ENCODE measurements at regions not wholly inside any gene's neighbourhood (a gene's known extent, or its start where the extent isn't known, plus 50 kb on each side); places are given as distances from the start of the nearest gene placed in this dataset.

DNA sequence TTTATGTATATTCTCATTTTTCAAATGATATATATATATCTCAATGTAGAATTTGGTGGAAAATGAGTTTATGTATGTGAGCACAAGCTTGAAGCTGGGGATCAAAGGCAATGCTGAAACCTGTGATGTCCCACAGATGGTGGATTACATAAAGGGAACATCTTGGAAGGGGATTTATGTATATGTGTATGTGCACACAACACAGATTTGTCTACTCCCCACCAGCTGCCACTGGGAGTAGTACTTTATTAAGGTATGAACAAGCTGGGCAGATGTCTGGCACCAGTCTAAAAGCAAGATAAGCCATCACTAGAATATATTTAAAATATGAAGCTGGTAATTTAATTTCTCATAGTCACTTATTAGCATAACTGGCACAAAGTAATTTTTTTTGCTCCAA lies 895.6 kb downstream of the SLC6A15 start:
- Histone ChIP-seq H3K4me2 (no peak overlapping the region), H3K4me3 (no peak overlapping the region), H3K4me1 (no peaks in the 10 kb centered on the region), H4K20me1 (ENCODE audit: low read depth) (no peaks in the 10 kb centered on the region), H3F3A (ENCODE audit: low read depth) (no peaks in the 10 kb centered on the region), H3K79me2 (ENCODE audit: low read depth) (no peaks in the 10 kb centered on the region), H3K36me3 (no peaks in the 10 kb centered on the region), H3K27me3 (no peaks in the 10 kb centered on the region), H2AFZ (replicated peaks) (no peak overlapping the region), H3K9ac (no peak overlapping the region), H3K9me3 (ENCODE audit: low read depth) (no peaks in the 10 kb centered on the region), H3K27ac (no peak overlapping the region)
- DNase-seq (ENCODE audit: low spot score), result no peak
- Mint-ChIP-seq H3K27me3 (ENCODE audit: insufficient read depth, low read depth) (peaks cover 4% of the 10 kb centered on the region), H3K27ac (no peak overlapping the region), H3K4me1 (no peaks in the 10 kb centered on the region), H3K9me3 (peaks cover 13% of the 10 kb centered on the region), H3K4me3 (no peak overlapping the region), H3K36me3 (no peaks in the 10 kb centered on the region)
- TF ChIP-seq EZH2phosphoT487 (IDR thresholded peaks at IDR 0.05) (no peak), EZH2 (IDR thresholded peaks at IDR 0.05) (no peak)
- TF ChIP-seq, protein P1, sequence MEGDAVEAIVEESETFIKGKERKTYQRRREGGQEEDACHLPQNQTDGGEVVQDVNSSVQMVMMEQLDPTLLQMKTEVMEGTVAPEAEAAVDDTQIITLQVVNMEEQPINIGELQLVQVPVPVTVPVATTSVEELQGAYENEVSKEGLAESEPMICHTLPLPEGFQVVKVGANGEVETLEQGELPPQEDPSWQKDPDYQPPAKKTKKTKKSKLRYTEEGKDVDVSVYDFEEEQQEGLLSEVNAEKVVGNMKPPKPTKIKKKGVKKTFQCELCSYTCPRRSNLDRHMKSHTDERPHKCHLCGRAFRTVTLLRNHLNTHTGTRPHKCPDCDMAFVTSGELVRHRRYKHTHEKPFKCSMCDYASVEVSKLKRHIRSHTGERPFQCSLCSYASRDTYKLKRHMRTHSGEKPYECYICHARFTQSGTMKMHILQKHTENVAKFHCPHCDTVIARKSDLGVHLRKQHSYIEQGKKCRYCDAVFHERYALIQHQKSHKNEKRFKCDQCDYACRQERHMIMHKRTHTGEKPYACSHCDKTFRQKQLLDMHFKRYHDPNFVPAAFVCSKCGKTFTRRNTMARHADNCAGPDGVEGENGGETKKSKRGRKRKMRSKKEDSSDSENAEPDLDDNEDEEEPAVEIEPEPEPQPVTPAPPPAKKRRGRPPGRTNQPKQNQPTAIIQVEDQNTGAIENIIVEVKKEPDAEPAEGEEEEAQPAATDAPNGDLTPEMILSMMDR (IDR thresholded peaks at IDR 0.05), result no peak

- H4K20me1 ChIP-seq (ENCODE audit: low read depth), result no peaks in the 10 kb centered on the region
- H3K4me3 ChIP-seq, result no peak overlapping the region
- H3F3A ChIP-seq (ENCODE audit: low read depth), result no peaks in the 10 kb centered on the region
- no peak overlapping the region for H3K9ac ChIP-seq
- no peak overlapping the region for H3K4me2 ChIP-seq
- no peak overlapping the region for H3K27ac Mint-ChIP-seq
- no peaks in the 10 kb centered on the region for H3K36me3 ChIP-seq
- no peak for DNase-seq (ENCODE audit: low spot score)
- H3K79me2 ChIP-seq (ENCODE audit: low read depth), result no peaks in the 10 kb centered on the region
- no peaks in the 10 kb centered on the region for H3K27me3 Mint-ChIP-seq (ENCODE audit: insufficient read depth, low read depth)
- H3K4me3 Mint-ChIP-seq, result no peak overlapping the region
- no peaks in the 10 kb centered on the region for H3K9me3 ChIP-seq (ENCODE audit: low read depth)
- no peaks in the 10 kb centered on the region for H3K36me3 Mint-ChIP-seq
- no peaks in the 10 kb centered on the region for H3K4me1 ChIP-seq
- H2AFZ ChIP-seq (replicated peaks), result no peak overlapping the region
- H3K9me3 Mint-ChIP-seq, result no peaks in the 10 kb centered on the region
- H3K27ac ChIP-seq, result no peak overlapping the region
- TF ChIP-seq, protein P1 (IDR thresholded peaks at IDR 0.05), result no peak
- TF ChIP-seq EZH2phosphoT487 (IDR thresholded peaks at IDR 0.05) (no peak), EZH2 (IDR thresholded peaks at IDR 0.05) (no peak)
- H3K27me3 ChIP-seq, result no peaks in the 10 kb centered on the region
- no peaks in the 10 kb centered on the region for H3K4me1 Mint-ChIP-seq
Measured at GRCh38 chr12:83997423-83997822, 915.2 kb downstream of the SLC6A15 start.

DNA sequence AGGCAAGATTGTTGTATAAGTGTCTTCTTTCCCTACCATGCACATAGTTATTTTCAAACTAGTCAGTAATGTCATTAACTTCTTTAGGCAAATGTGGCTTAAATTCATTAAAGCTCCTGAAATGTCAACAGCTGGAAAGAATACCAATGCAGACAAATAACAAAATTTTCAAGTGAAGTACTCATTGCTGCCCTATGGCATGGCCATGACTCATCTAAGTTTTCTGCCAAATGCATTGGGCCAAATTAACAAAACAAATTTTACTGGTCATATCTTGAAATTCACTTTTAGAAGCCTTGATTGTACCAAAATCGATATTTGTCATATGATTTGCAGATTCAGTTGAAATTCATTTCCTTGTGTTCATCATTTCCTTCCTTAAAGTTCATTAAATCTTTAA lies 915.9 kb downstream of the SLC6A15 start:
- H3K4me1 Mint-ChIP-seq, result no peaks in the 10 kb centered on the region
- Histone ChIP-seq H3F3A (ENCODE audit: low read depth) (no peaks in the 10 kb centered on the region), H3K79me2 (ENCODE audit: low read depth) (no peaks in the 10 kb centered on the region), H3K36me3 (no peaks in the 10 kb centered on the region), H3K4me2 (no peak overlapping the region), H3K27me3 (no peaks in the 10 kb centered on the region), H3K4me1 (no peaks in the 10 kb centered on the region), H4K20me1 (ENCODE audit: low read depth) (no peaks in the 10 kb centered on the region), H3K9me3 (ENCODE audit: low read depth) (no peaks in the 10 kb centered on the region), H3K9ac (no peak overlapping the region), H3K27ac (no peak overlapping the region), H2AFZ (replicated peaks) (no peak overlapping the region), H3K4me3 (no peak overlapping the region)
- no peak overlapping the region for H3K27ac Mint-ChIP-seq
- H3K27me3 Mint-ChIP-seq (ENCODE audit: insufficient read depth, low read depth), result no peaks in the 10 kb centered on the region
- no peak for DNase-seq (ENCODE audit: low spot score)
- H3K36me3 Mint-ChIP-seq, result no peaks in the 10 kb centered on the region
- TF ChIP-seq EZH2 (IDR thresholded peaks at IDR 0.05), result no peak
- no peak for TF ChIP-seq EZH2phosphoT487 (IDR thresholded peaks at IDR 0.05)
- TF ChIP-seq, protein P1 (IDR thresholded peaks at IDR 0.05), result no peak
- no peaks in the 10 kb centered on the region for H3K9me3 Mint-ChIP-seq
- H3K4me3 Mint-ChIP-seq, result no peak overlapping the region

DNA sequence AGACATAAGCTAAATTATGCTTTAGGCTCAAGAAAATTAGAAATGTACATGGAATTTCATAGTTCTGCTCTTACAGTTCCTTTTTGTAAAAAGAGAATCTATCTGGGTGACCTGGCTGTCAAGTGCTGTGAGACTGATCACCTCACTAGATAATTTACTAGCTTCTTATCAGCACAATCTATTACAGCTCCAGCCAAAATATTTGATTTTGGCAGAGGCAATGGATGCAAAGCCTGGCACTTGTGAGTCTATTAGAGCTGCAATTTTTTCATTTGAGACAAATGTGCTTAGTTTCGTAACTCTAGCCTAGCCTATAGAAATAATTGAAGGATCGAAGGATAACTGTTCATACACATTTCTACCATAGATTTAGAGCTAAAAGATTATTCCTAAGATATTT lies 927.5 kb downstream of the SLC6A15 start:
- Mint-ChIP-seq H3K27me3 (ENCODE audit: insufficient read depth, low read depth) (no peaks in the 10 kb centered on the region), H3K9me3 (no peaks in the 10 kb centered on the region), H3K27ac (no peak overlapping the region), H3K4me1 (no peaks in the 10 kb centered on the region), H3K36me3 (no peaks in the 10 kb centered on the region), H3K4me3 (no peak overlapping the region)
- Histone ChIP-seq H4K20me1 (ENCODE audit: low read depth) (no peaks in the 10 kb centered on the region), H3K9ac (no peak overlapping the region), H3K27me3 (no peaks in the 10 kb centered on the region), H3K36me3 (no peaks in the 10 kb centered on the region), H3F3A (ENCODE audit: low read depth) (no peaks in the 10 kb centered on the region), H3K4me1 (no peaks in the 10 kb centered on the region), H3K79me2 (ENCODE audit: low read depth) (no peaks in the 10 kb centered on the region), H3K9me3 (ENCODE audit: low read depth) (no peaks in the 10 kb centered on the region), H3K4me3 (no peak overlapping the region), H2AFZ (replicated peaks) (no peak overlapping the region), H3K27ac (no peak overlapping the region), H3K4me2 (no peak overlapping the region)
- TF ChIP-seq EZH2phosphoT487 (IDR thresholded peaks at IDR 0.05), result no peak
- TF ChIP-seq, protein P1 (IDR thresholded peaks at IDR 0.05), result no peak
- TF ChIP-seq EZH2 (IDR thresholded peaks at IDR 0.05), result no peak
- DNase-seq (ENCODE audit: low spot score), result no peak

All from neural progenitor cell (in vitro differentiated cells).